ENCODE measurements at regions not wholly inside any gene's neighbourhood (a gene's known extent, or its start where the extent isn't known, plus 50 kb on each side); places are given as distances from the start of the nearest gene placed in this dataset.

DNA sequence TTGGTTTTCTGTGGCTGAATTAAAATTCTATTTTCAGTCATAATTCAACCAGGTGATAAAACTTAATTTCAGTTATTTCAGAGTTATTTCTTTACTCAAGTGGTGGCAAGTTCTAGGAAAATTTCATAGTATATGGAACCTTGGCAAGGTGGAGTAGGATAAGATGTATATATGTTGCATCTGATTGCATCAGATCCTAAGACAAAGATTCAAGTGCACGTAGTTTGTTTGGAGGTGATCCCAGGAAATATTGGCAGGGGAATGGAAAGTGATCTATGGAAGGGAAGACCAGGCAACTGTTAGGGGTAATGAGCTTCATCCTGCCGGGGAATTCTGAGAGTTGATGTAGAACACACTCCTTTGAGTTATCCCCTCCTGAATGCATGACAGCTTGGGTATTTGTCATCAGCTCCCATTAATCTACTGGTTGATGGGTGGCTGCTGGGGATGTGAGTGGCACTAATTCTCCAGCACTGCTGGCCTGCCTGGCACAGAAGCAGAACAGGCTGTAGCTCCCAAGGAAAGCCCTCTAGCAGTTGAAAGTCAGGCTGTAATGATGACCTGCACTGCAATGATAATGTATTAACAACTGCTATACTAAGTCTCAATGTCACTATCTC, 52.2 kb upstream of the TOM1L1 start:
- TF ChIP-seq, protein P1, sequence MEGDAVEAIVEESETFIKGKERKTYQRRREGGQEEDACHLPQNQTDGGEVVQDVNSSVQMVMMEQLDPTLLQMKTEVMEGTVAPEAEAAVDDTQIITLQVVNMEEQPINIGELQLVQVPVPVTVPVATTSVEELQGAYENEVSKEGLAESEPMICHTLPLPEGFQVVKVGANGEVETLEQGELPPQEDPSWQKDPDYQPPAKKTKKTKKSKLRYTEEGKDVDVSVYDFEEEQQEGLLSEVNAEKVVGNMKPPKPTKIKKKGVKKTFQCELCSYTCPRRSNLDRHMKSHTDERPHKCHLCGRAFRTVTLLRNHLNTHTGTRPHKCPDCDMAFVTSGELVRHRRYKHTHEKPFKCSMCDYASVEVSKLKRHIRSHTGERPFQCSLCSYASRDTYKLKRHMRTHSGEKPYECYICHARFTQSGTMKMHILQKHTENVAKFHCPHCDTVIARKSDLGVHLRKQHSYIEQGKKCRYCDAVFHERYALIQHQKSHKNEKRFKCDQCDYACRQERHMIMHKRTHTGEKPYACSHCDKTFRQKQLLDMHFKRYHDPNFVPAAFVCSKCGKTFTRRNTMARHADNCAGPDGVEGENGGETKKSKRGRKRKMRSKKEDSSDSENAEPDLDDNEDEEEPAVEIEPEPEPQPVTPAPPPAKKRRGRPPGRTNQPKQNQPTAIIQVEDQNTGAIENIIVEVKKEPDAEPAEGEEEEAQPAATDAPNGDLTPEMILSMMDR (IDR thresholded peaks at IDR 0.05), result no peak
- no peak for TF ChIP-seq POLR2A (IDR thresholded peaks at IDR 0.05)

Data from uterus (tissue), 2 donors.